ENCODE measurements at regions not wholly inside any gene's neighbourhood (a gene's known extent, or its start where the extent isn't known, plus 50 kb on each side); places are given as distances from the start of the nearest gene placed in this dataset.
"Not testable (repeated sequence)": the region's sequence is repeated elsewhere in the genome, so short reads cannot be mapped to it uniquely, and the experiment has no call there.

DNA sequence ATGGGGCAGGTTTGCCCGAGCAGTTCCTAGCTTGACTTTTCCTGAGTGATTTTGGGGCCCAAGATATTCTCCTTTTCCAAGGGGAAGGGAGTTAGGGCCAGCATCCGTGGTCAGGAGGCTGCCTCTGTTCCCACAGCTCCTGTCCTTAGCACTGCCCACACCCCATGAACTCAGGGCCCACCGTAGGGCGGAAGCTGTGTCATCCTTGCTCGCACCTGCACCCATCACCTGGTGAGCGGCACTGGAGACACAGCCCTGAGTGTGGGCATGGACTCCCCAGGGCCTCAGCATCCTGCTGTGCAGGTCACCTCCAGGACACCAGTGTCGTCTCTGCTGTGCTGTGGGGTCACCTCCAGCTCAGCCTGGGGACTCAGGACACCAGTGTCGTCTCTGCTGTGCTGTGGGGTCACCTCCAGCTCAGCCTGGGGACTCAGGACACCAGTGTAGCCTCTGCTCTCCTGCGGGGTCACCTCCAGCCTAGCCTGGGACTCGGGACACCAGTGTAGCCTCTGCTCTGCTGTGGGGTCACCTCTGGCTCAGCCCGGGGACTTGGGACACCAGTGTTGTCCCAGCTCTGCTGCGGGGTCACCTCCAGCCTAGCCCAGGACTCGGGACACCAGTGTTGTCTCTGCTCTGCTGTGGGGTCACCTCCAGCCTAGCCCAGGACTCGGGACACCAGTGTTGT is 322.9 kb downstream of the ADGRD1 start:
- Histone ChIP-seq H3K9me3 (ENCODE audit: control insufficient read depth, insufficient read depth, low read length) (peaks cover 46% of the 10 kb centered on the region), H3K23ac (ENCODE audit: low read depth, low read length) (no peak overlapping the region), H3K4me3 (ENCODE audit: insufficient read depth, low read depth, low read length) (no peak overlapping the region), H2BK5ac (ENCODE audit: low read depth, low read length, poor library complexity, severe bottlenecking) (no peak overlapping the region), H2AK5ac (ENCODE audit: low read depth, low read length) (no peak overlapping the region), H3K27ac (ENCODE audit: insufficient read depth, low read length) (no peak overlapping the region), H3K4me1 (ENCODE audit: control insufficient read depth, insufficient read depth, low read length) (no peaks in the 10 kb centered on the region), H3K56ac (ENCODE audit: extremely low read depth, insufficient read depth, low read length) (no peak overlapping the region), H3K9ac (ENCODE audit: low read depth, low read length) (no peak overlapping the region), H4K20me1 (ENCODE audit: insufficient read depth, low read length) (no peaks in the 10 kb centered on the region), H2BK20ac (ENCODE audit: low read depth, low read length) (no peak overlapping the region), H2AK9ac (replicated peaks; ENCODE audit: low read depth, low read length, poor library complexity) (no peak overlapping the region), H3K27me3 (ENCODE audit: control insufficient read depth, insufficient read depth, low read length) (no peaks in the 10 kb centered on the region), H2AFZ (replicated peaks; ENCODE audit: low read length, poor library complexity) (no peak overlapping the region), H4K5ac (ENCODE audit: low read depth, low read length) (no peak overlapping the region), H3K18ac (ENCODE audit: low read depth, low read length) (no peak overlapping the region), H2BK15ac (ENCODE audit: low read depth, low read length) (no peak overlapping the region), H3K4ac (ENCODE audit: low read depth, low read length) (no peak overlapping the region), H3K14ac (replicated peaks; ENCODE audit: low read depth, low read length) (no peak overlapping the region), H4K8ac (ENCODE audit: low read depth in 2 of 2, low read length in 2 of 2) (no peak overlapping the region), H3K9me1 (ENCODE audit: insufficient read depth, low read length) (no peaks in the 10 kb centered on the region), H2BK120ac (ENCODE audit: low read depth, low read length) (no peak overlapping the region), H4K91ac (ENCODE audit: insufficient read depth, low read depth, low read length) (no peak overlapping the region), H3K4me2 (ENCODE audit: low read depth, low read length) (no peak overlapping the region), H3K79me1 (ENCODE audit: low read depth in 1 of 2, low read length in 2 of 2) (no peaks in the 10 kb centered on the region), H3K36me3 (ENCODE audit: control insufficient read depth, insufficient read depth, low read length) (no peaks in the 10 kb centered on the region)
- POLR2A ChIA-PET (ENCODE audit: unreplicated experiment): no interaction called here
- in situ Hi-C loops (cut with MboI; ENCODE audit: low sequenced_read_pairs) (no loop called here), dilution Hi-C loops (cut with HindIII; ENCODE audit: low sequenced_read_pairs, unreplicated experiment) (no loop called here), intact Hi-C loops (cut with micrococcal nuclease) (no loop called here)
- no peak for TF ChIP-seq POLR2A (IDR thresholded peaks at IDR 0.05; ENCODE audit: low read depth, low read length)
- WGBS, 2 experiments (ENCODE audit: extremely low coverage in 2 of 2, insufficient read length in 1 of 2): 58% methylated on average over 3 of the region's 14 CpGs; no CpG with 5 or more reads in 1 of the 2 experiments
- DNase-seq (no peak), ATAC-seq (ENCODE audit: low read depth) (no peak)
- CTCF ChIA-PET: no interaction called here
- BruUV-seq (replicated peaks): no TSS peak

DNA sequence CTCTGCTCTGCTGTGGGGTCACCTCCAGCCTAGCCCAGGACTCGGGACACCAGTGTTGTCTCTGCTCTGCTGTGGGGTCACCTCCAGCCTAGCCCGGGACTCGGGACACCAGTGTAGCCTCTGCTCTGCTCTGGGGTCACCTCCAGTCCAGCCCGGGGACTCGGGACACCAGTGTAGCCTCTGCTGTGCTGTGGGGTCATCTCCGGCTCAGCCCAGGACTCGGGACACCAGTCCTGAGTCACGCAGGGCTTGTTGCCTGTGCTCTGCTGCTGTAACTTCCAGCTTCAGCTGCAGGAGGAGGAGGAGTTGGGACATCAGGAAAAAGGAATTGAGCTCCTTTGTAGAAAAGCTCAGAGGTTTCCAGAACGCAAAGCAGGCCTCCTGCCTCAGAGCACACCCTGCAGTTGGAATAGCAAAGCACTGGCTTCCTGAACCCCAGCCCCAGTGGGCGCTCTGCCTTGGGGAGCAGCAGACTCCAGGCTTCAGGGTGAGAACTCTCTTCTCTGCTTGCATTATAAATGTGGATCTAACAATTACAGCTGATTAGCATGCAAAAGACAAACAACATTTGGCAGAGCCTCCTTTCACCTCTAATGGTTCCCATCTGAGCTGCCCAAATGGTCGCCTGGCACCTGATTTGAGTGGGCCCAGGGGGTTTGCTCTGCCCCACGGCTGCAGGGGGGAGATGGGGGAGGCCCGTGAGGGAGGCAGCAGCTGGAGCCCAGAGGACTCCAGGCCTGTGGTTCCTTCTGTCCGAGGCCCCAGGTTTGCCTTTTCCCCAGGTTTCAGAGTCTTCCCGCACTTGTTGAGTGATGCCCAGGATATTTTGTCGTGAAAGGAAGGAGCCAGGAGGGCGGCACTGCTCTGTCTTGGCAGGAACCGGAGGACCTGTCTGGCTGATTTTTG is 323.7 kb downstream of the ADGRD1 start:
- H3K4me2 ChIP-seq (ENCODE audit: low read depth, low read length); H3K18ac ChIP-seq (ENCODE audit: low read depth, low read length); H3K14ac ChIP-seq (replicated peaks; ENCODE audit: low read depth, low read length); CTCF ChIA-PET; intact Hi-C loops (cut with micrococcal nuclease); H2AFZ ChIP-seq (replicated peaks; ENCODE audit: low read length, poor library complexity); H3K9ac ChIP-seq (ENCODE audit: low read depth, low read length); DNase-seq; POLR2A ChIA-PET (ENCODE audit: unreplicated experiment); H3K36me3 ChIP-seq (ENCODE audit: control insufficient read depth, insufficient read depth, low read length); H3K27me3 ChIP-seq (ENCODE audit: control insufficient read depth, insufficient read depth, low read length); H4K5ac ChIP-seq (ENCODE audit: low read depth, low read length); BruUV-seq (replicated peaks); H4K8ac ChIP-seq (ENCODE audit: low read depth in 2 of 2, low read length in 2 of 2); H3K56ac ChIP-seq (ENCODE audit: extremely low read depth, insufficient read depth, low read length); H4K20me1 ChIP-seq (ENCODE audit: insufficient read depth, low read length); in situ Hi-C loops (cut with MboI; ENCODE audit: low sequenced_read_pairs); H3K23ac ChIP-seq (ENCODE audit: low read depth, low read length); H3K4me3 ChIP-seq (ENCODE audit: insufficient read depth, low read depth, low read length); ATAC-seq (ENCODE audit: low read depth); H2BK120ac ChIP-seq (ENCODE audit: low read depth, low read length); H4K91ac ChIP-seq (ENCODE audit: insufficient read depth, low read depth, low read length); H3K27ac ChIP-seq (ENCODE audit: insufficient read depth, low read length); H2BK20ac ChIP-seq (ENCODE audit: low read depth, low read length); H3K4ac ChIP-seq (ENCODE audit: low read depth, low read length); H3K9me1 ChIP-seq (ENCODE audit: insufficient read depth, low read length); H2AK9ac ChIP-seq (replicated peaks; ENCODE audit: low read depth, low read length, poor library complexity); H2BK5ac ChIP-seq (ENCODE audit: low read depth, low read length, poor library complexity, severe bottlenecking); dilution Hi-C loops (cut with HindIII; ENCODE audit: low sequenced_read_pairs, unreplicated experiment); H2BK15ac ChIP-seq (ENCODE audit: low read depth, low read length); H2AK5ac ChIP-seq (ENCODE audit: low read depth, low read length); H3K4me1 ChIP-seq (ENCODE audit: control insufficient read depth, insufficient read depth, low read length); H3K79me1 ChIP-seq (ENCODE audit: low read depth in 1 of 2, low read length in 2 of 2): not testable (repeated sequence)
- 52% methylated on average over 5 of the region's 18 CpGs; no CpG with 5 or more reads in 1 of the 2 experiments for WGBS, 2 experiments (ENCODE audit: extremely low coverage in 2 of 2, insufficient read length in 1 of 2)
- peaks cover 48% of the 10 kb centered on the region for H3K9me3 ChIP-seq (ENCODE audit: control insufficient read depth, insufficient read depth, low read length)

All from IMR-90 (cell line).